ENCODE measurements at regions not wholly inside any gene's neighbourhood (a gene's known extent, or its start where the extent isn't known, plus 50 kb on each side); places are given as distances from the start of the nearest gene placed in this dataset.

- TF ChIP-seq EP300 (IDR thresholded peaks at IDR 0.05) (no peak), CTCF (IDR thresholded peaks at IDR 0.05) (no peak)
These were observed 159.1 kb upstream of the CREB1 start for GRCh38 chr2:207370646-207371045.

Measured in ovary (tissue), 3 donors.